ENCODE measurements at regions not wholly inside any gene's neighbourhood (a gene's known extent, or its start where the extent isn't known, plus 50 kb on each side); places are given as distances from the start of the nearest gene placed in this dataset.

DNA sequence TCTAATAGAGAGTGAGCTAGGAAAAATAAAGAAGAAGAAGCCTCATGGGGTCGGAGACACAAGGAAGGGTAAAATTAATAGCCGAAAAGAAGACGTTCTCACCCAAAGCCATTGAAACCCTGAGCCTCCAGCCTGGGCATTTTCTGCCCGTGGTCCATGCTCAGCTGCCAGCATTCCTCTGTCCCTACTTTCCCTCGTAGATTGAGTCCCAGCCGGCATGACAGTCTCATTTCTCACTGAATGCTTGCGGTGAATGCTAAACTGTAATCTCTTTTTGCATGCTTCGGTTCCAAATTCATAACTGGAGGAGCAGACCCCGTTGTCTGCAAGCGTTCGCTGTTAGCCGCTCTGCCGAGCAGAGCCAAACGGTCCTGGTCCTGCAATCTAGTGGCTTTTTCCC lies 54.0 kb upstream of the COX10 start:
- Histone ChIP-seq H3K9me2 (replicated peaks; ENCODE audit: insufficient read depth, low read length) (no peaks in the 10 kb centered on the region), H3K4me2 (ENCODE audit: low read depth, low read length) (no peak overlapping the region), H4K20me1 (ENCODE audit: insufficient read depth, low read length) (no peaks in the 10 kb centered on the region), H3K27me3 (replicated peaks; ENCODE audit: insufficient read depth, low read length) (no peaks in the 10 kb centered on the region), H3K36me3 (replicated peaks; ENCODE audit: insufficient read depth, low read length) (no peaks in the 10 kb centered on the region), H3K4me1 (ENCODE audit: low read length) (no peaks in the 10 kb centered on the region), H3K9me3 (replicated peaks; ENCODE audit: insufficient read depth, low read length) (no peaks in the 10 kb centered on the region), H3K79me2 (ENCODE audit: low read length) (no peaks in the 10 kb centered on the region), H3F3A (ENCODE audit: insufficient read depth, low read length) (no peaks in the 10 kb centered on the region), H3K27ac (ENCODE audit: low read length) (no peak overlapping the region), H2AFZ (ENCODE audit: low read length) (no peak overlapping the region), H3K4me3 (ENCODE audit: low read length) (no peak overlapping the region), H3K9ac (ENCODE audit: low read length) (no peak overlapping the region)
- no peak for DNase-seq
- TF ChIP-seq EZH2 (optimal IDR thresholded peaks at IDR 0.05; ENCODE audit: low read depth, low read length) (no peak), EZH2phosphoT487 (IDR thresholded peaks at IDR 0.05; ENCODE audit: low read length) (no peak)
- TF ChIP-seq, protein P1, sequence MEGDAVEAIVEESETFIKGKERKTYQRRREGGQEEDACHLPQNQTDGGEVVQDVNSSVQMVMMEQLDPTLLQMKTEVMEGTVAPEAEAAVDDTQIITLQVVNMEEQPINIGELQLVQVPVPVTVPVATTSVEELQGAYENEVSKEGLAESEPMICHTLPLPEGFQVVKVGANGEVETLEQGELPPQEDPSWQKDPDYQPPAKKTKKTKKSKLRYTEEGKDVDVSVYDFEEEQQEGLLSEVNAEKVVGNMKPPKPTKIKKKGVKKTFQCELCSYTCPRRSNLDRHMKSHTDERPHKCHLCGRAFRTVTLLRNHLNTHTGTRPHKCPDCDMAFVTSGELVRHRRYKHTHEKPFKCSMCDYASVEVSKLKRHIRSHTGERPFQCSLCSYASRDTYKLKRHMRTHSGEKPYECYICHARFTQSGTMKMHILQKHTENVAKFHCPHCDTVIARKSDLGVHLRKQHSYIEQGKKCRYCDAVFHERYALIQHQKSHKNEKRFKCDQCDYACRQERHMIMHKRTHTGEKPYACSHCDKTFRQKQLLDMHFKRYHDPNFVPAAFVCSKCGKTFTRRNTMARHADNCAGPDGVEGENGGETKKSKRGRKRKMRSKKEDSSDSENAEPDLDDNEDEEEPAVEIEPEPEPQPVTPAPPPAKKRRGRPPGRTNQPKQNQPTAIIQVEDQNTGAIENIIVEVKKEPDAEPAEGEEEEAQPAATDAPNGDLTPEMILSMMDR (IDR thresholded peaks at IDR 0.05; ENCODE audit: low read length) = no peak

GRCh38 chr17:14016858-14017257 lies 52.4 kb upstream of the COX10 start:
- no peak overlapping the region for H3K27ac ChIP-seq (ENCODE audit: low read length)
- H3K9me2 ChIP-seq (replicated peaks; ENCODE audit: insufficient read depth, low read length) = no peaks in the 10 kb centered on the region
- no peak overlapping the region for H3K9ac ChIP-seq (ENCODE audit: low read length)
- no peaks in the 10 kb centered on the region for H3K4me1 ChIP-seq (ENCODE audit: low read length)
- H3K79me2 ChIP-seq (ENCODE audit: low read length) = no peaks in the 10 kb centered on the region
- no peak for TF ChIP-seq EZH2 (optimal IDR thresholded peaks at IDR 0.05; ENCODE audit: low read depth, low read length)
- TF ChIP-seq, protein P1 (IDR thresholded peaks at IDR 0.05; ENCODE audit: low read length) = no peak
- no peak for TF ChIP-seq EZH2phosphoT487 (IDR thresholded peaks at IDR 0.05; ENCODE audit: low read length)
- no peaks in the 10 kb centered on the region for H3K36me3 ChIP-seq (replicated peaks; ENCODE audit: insufficient read depth, low read length)
- no peak for DNase-seq
- no peak overlapping the region for H2AFZ ChIP-seq (ENCODE audit: low read length)
- no peak overlapping the region for H3K4me2 ChIP-seq (ENCODE audit: low read depth, low read length)
- no peaks in the 10 kb centered on the region for H3K27me3 ChIP-seq (replicated peaks; ENCODE audit: insufficient read depth, low read length)
- no peaks in the 10 kb centered on the region for H4K20me1 ChIP-seq (ENCODE audit: insufficient read depth, low read length)
- no peaks in the 10 kb centered on the region for H3K9me3 ChIP-seq (replicated peaks; ENCODE audit: insufficient read depth, low read length)
- no peaks in the 10 kb centered on the region for H3F3A ChIP-seq (ENCODE audit: insufficient read depth, low read length)
- H3K4me3 ChIP-seq (ENCODE audit: low read length) = no peak overlapping the region

GRCh38 chr17:14019186-14019956 lies 49.9 kb upstream of the COX10 start:
- no peaks in the 10 kb centered on the region for H3K36me3 ChIP-seq (replicated peaks; ENCODE audit: insufficient read depth, low read length)
- no peak overlapping the region for H3K4me3 ChIP-seq (ENCODE audit: low read length)
- no peaks in the 10 kb centered on the region for H3K9me3 ChIP-seq (replicated peaks; ENCODE audit: insufficient read depth, low read length)
- no peaks in the 10 kb centered on the region for H3K9me2 ChIP-seq (replicated peaks; ENCODE audit: insufficient read depth, low read length)
- H3K4me2 ChIP-seq (ENCODE audit: low read depth, low read length) = no peak overlapping the region
- TF ChIP-seq, protein P1 (IDR thresholded peaks at IDR 0.05; ENCODE audit: low read length) = no peak
- TF ChIP-seq EZH2phosphoT487 (IDR thresholded peaks at IDR 0.05; ENCODE audit: low read length) (no peak), EZH2 (optimal IDR thresholded peaks at IDR 0.05; ENCODE audit: low read depth, low read length) (no peak)
- no peaks in the 10 kb centered on the region for H4K20me1 ChIP-seq (ENCODE audit: insufficient read depth, low read length)
- no peaks in the 10 kb centered on the region for H3K27me3 ChIP-seq (replicated peaks; ENCODE audit: insufficient read depth, low read length)
- H2AFZ ChIP-seq (ENCODE audit: low read length) = no peak overlapping the region
- H3K4me1 ChIP-seq (ENCODE audit: low read length) = no peaks in the 10 kb centered on the region
- H3K27ac ChIP-seq (ENCODE audit: low read length) = no peak overlapping the region
- H3K9ac ChIP-seq (ENCODE audit: low read length) = no peak overlapping the region
- no peaks in the 10 kb centered on the region for H3F3A ChIP-seq (ENCODE audit: insufficient read depth, low read length)
- no peak for DNase-seq
- H3K79me2 ChIP-seq (ENCODE audit: low read length) = no peaks in the 10 kb centered on the region
